ENCODE measurements at regions not wholly inside any gene's neighbourhood (a gene's known extent, or its start where the extent isn't known, plus 50 kb on each side); places are given as distances from the start of the nearest gene placed in this dataset.

DNA sequence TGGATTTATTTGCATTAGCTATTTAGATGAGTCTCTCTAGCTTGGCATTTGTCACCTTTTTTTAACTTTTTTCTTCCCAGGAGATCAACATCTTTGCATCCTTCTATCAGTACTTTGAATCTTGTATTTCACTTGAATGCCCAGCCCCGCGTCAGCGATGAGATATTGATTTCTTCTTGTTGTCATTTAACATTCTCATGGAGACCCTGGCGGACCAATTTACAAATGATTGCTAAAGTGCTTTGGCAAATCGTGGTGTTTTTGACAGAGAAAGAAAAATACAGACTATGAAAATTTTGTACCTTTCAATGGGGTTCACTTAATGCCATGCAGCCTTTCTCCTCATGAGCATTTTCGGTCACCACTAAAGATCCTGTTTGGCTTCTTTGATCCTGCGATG is 269.7 kb downstream of the ABCC12 start:
- intact Hi-C loops (cut with DNase I): no loop called here
- H3K9me3 ChIP-seq: no peaks in the 10 kb centered on the region
- 17 to 20% methylated on average over 7 of the region's 7 CpGs for WGBS, 2 donors
- ATAC-seq: no peak
- no peak overlapping the region for H3K4me3 ChIP-seq
- H3K36me3 ChIP-seq (replicated peaks in 1 of 2; ENCODE audit: insufficient read depth in 1 of 2, low read depth in 2 of 2): no peaks in the 10 kb centered on the region
- TF ChIP-seq, protein P1, sequence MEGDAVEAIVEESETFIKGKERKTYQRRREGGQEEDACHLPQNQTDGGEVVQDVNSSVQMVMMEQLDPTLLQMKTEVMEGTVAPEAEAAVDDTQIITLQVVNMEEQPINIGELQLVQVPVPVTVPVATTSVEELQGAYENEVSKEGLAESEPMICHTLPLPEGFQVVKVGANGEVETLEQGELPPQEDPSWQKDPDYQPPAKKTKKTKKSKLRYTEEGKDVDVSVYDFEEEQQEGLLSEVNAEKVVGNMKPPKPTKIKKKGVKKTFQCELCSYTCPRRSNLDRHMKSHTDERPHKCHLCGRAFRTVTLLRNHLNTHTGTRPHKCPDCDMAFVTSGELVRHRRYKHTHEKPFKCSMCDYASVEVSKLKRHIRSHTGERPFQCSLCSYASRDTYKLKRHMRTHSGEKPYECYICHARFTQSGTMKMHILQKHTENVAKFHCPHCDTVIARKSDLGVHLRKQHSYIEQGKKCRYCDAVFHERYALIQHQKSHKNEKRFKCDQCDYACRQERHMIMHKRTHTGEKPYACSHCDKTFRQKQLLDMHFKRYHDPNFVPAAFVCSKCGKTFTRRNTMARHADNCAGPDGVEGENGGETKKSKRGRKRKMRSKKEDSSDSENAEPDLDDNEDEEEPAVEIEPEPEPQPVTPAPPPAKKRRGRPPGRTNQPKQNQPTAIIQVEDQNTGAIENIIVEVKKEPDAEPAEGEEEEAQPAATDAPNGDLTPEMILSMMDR (IDR thresholded peaks at IDR 0.05): no peak
- no peak for TF ChIP-seq POLR2A (IDR thresholded peaks at IDR 0.05)
- no peak overlapping the region for H3K27ac ChIP-seq
- no peaks in the 10 kb centered on the region for H3K4me1 ChIP-seq
- DNase-seq: no peak
- no peaks in the 10 kb centered on the region for H3K27me3 ChIP-seq

DNA sequence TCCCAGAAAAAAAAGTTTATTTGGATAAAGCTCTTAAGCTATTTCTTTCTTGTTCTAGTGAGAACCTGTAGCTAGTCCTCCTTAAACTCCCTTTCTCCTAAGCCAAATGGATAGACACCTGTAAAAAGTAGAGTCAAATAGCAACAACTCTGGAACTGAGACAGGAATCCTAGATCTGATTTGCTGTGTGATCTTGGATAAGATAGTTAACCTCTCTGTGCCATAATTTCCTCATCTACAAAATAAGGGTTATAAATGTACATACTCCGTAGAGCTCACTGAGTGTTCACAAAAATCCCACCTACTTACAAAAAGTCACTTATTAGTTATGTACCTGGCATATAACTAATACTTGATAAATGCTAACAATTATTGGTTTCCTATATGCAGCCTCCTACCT is 270.3 kb downstream of the ABCC12 start:
- intact Hi-C loops (cut with DNase I): no loop called here

GRCh38 chr16:47884116-47884725 is 271.6 kb downstream of the ABCC12 start:
- H3K27me3 ChIP-seq: no peaks in the 10 kb centered on the region
- ATAC-seq: no peak
- no peak overlapping the region for H3K27ac ChIP-seq
- no peak overlapping the region for H3K4me3 ChIP-seq
- no peaks in the 10 kb centered on the region for H3K9me3 ChIP-seq
- intact Hi-C loops (cut with DNase I): no loop called here
- no peak for DNase-seq
- no peaks in the 10 kb centered on the region for H3K36me3 ChIP-seq (replicated peaks in 1 of 2; ENCODE audit: insufficient read depth in 1 of 2, low read depth in 2 of 2)
- TF ChIP-seq POLR2A (IDR thresholded peaks at IDR 0.05): no peak
- TF ChIP-seq, protein P1 (IDR thresholded peaks at IDR 0.05): no peak
- 9 to 25% methylated on average over 2 of the region's 2 CpGs for WGBS, 2 donors
- no peaks in the 10 kb centered on the region for H3K4me1 ChIP-seq

More for the DNA sequence above, 270.3 kb downstream of the ABCC12 start:
- Histone ChIP-seq H3K27ac (no peak overlapping the region), H3K9me3 (no peaks in the 10 kb centered on the region), H3K27me3 (no peaks in the 10 kb centered on the region), H3K4me3 (no peak overlapping the region), H3K4me1 (no peaks in the 10 kb centered on the region), H3K36me3 (replicated peaks in 1 of 2; ENCODE audit: insufficient read depth in 1 of 2, low read depth in 2 of 2) (no peaks in the 10 kb centered on the region)
- 52 to 62% methylated on average over 1 of the region's 1 CpG for WGBS, 2 donors
- no peak for DNase-seq
- no peak for ATAC-seq
- TF ChIP-seq, protein P1 (IDR thresholded peaks at IDR 0.05): no peak
- TF ChIP-seq POLR2A (IDR thresholded peaks at IDR 0.05): no peak

GRCh38 chr16:47881574-47881973 is 274.2 kb downstream of the ABCC12 start:
- H3K4me3 ChIP-seq: no peak overlapping the region

More at GRCh38 chr16:47881574-47881973, 274.2 kb downstream of the ABCC12 start:
- no peak for DNase-seq
- intact Hi-C loops (cut with DNase I): no loop called here
- WGBS, 2 donors: 63 to 67% methylated on average over 4 of the region's 4 CpGs
- Histone ChIP-seq H3K27me3 (no peaks in the 10 kb centered on the region), H3K27ac (no peak overlapping the region), H3K4me1 (no peaks in the 10 kb centered on the region), H3K9me3 (no peaks in the 10 kb centered on the region), H3K36me3 (replicated peaks in 1 of 2; ENCODE audit: insufficient read depth in 1 of 2, low read depth in 2 of 2) (no peaks in the 10 kb centered on the region)
- ATAC-seq: no peak
- TF ChIP-seq, protein P1 (IDR thresholded peaks at IDR 0.05): no peak
- no peak for TF ChIP-seq POLR2A (IDR thresholded peaks at IDR 0.05)

Measured in body of pancreas (tissue), 4 donors.